HG02885 (cell line): ENCODE measurements at regions not wholly inside any gene's neighbourhood (a gene's known extent, or its start where the extent isn't known, plus 50 kb on each side); places are given as distances from the start of the nearest gene placed in this dataset.

ENCODE experiments used
- ATAC-seq: cut with Tn5 transposase; IDR thresholded peaks from one replicate; pipeline ENCODE4 v1.9.1; 2021; ENCODE audit warnings: mild to moderate bottlenecking; ENCODE audit not compliant: unreplicated experiment, poor library complexity

GRCh38 chr12:127749416-127749815, 517.6 kb upstream of the TMEM132C start:
- no peak for ATAC-seq

- no peak for ATAC-seq
Measured at GRCh38 chr12:127750076-127750840, 516.7 kb upstream of the TMEM132C start.

- no peak for ATAC-seq
Measured at GRCh38 chr12:127752802-127753201, 514.2 kb upstream of the TMEM132C start.

- ATAC-seq: no peak
Measured at GRCh38 chr12:127760357-127760756, 506.6 kb upstream of the TMEM132C start.

- no peak for ATAC-seq
Measured at GRCh38 chr12:127760996-127761395, 506.0 kb upstream of the TMEM132C start.

- no peak for ATAC-seq
Measured at GRCh38 chr12:127761880-127762279, 505.1 kb upstream of the TMEM132C start.

- ATAC-seq: no peak
Measured at GRCh38 chr12:127767656-127768055, 499.3 kb upstream of the TMEM132C start.

GRCh38 chr12:127770118-127770517, 496.9 kb upstream of the TMEM132C start:
- no peak for ATAC-seq

GRCh38 chr12:127771546-127771945, 495.4 kb upstream of the TMEM132C start:
- ATAC-seq: no peak

- no peak for ATAC-seq
Measured at GRCh38 chr12:127773520-127773919, 493.4 kb upstream of the TMEM132C start.

- no peak for ATAC-seq
Measured at GRCh38 chr12:127774828-127775227, 492.1 kb upstream of the TMEM132C start.

GRCh38 chr12:127779301-127780045, 487.5 kb upstream of the TMEM132C start:
- no peak for ATAC-seq

GRCh38 chr12:127780881-127781280, 486.1 kb upstream of the TMEM132C start:
- no peak for ATAC-seq

GRCh38 chr12:127781336-127781735, 485.6 kb upstream of the TMEM132C start:
- no peak for ATAC-seq

GRCh38 chr12:127785540-127785939, 481.4 kb upstream of the TMEM132C start:
- no peak for ATAC-seq

GRCh38 chr12:127785986-127786590, 480.9 kb upstream of the TMEM132C start:
- no peak for ATAC-seq

- no peak for ATAC-seq
Measured at GRCh38 chr12:127787544-127787943, 479.4 kb upstream of the TMEM132C start.

GRCh38 chr12:127790376-127790775, 476.6 kb upstream of the TMEM132C start:
- no peak for ATAC-seq

GRCh38 chr12:127791217-127791616, 475.8 kb upstream of the TMEM132C start:
- ATAC-seq: no peak

GRCh38 chr12:127797918-127798317, 469.1 kb upstream of the TMEM132C start:
- ATAC-seq: no peak

GRCh38 chr12:127802271-127802670, 464.7 kb upstream of the TMEM132C start:
- no peak for ATAC-seq
